ENCODE measurements at regions not wholly inside any gene's neighbourhood (a gene's known extent, or its start where the extent isn't known, plus 50 kb on each side); places are given as distances from the start of the nearest gene placed in this dataset.

DNA sequence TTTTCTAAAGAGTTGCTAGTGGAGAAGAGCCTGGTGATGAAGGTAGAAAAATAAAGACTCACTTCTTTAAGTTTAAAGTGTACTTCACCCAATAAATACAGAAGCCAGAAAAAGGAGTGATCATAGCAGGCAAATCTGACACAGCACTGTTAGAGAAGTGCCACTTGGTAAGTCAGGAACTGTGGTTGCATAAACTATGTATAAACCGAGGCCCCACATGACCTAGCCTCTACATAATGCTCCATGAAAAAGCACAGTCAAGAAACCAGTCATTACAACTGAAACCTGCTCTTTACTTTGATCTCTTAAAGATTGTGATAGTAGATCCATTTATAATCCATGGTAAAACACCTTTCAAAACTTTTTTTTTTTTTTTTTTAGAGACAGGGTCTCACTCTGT is 172.1 kb upstream of the PHYHIPL start:
- TF ChIP-seq, protein P1, sequence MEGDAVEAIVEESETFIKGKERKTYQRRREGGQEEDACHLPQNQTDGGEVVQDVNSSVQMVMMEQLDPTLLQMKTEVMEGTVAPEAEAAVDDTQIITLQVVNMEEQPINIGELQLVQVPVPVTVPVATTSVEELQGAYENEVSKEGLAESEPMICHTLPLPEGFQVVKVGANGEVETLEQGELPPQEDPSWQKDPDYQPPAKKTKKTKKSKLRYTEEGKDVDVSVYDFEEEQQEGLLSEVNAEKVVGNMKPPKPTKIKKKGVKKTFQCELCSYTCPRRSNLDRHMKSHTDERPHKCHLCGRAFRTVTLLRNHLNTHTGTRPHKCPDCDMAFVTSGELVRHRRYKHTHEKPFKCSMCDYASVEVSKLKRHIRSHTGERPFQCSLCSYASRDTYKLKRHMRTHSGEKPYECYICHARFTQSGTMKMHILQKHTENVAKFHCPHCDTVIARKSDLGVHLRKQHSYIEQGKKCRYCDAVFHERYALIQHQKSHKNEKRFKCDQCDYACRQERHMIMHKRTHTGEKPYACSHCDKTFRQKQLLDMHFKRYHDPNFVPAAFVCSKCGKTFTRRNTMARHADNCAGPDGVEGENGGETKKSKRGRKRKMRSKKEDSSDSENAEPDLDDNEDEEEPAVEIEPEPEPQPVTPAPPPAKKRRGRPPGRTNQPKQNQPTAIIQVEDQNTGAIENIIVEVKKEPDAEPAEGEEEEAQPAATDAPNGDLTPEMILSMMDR (IDR thresholded peaks at IDR 0.05) = no peak
- TF ChIP-seq EZH2 (IDR thresholded peaks at IDR 0.05; ENCODE audit: borderline replicate concordance, insufficient read depth, low read depth, low read length, poor library complexity, severe bottlenecking) = no peak

Data from B cell (primary cell).